PC-3 (cell line): ENCODE measurements at regions not wholly inside any gene's neighbourhood (a gene's known extent, or its start where the extent isn't known, plus 50 kb on each side); places are given as distances from the start of the nearest gene placed in this dataset.

ENCODE experiments used
- ATAC-seq: fragments of 200-7000 bp; cut with Tn5 transposase; 2 replicates; pipeline ENCODE4 v1.9.1; 2020; ENCODE audit warnings: mild to moderate bottlenecking, moderate library complexity
- BruUV-seq: library from RNA; stranded (reverse); fragments of 400-500 nt; replicated peaks from 2 replicates; lab custom pipeline; 2021; lab: Mats Ljungman, UMichigan
- CTCF ChIA-PET: fragments of 300-600 bp; sonication (Branson Sonifier 250); formaldehyde crosslinking; loops from one replicate; lab custom pipeline; 2022; ENCODE audit warnings: antibody characterized with exemption; lab: Charles Lee
- POLR2A ChIA-PET: fragments of 300-600 bp; sonication (Branson Sonifier 250); formaldehyde crosslinking; loops from one replicate; lab custom pipeline; 2022; ENCODE audit warnings: antibody characterized with exemption; ENCODE audit not compliant: unreplicated experiment; lab: Charles Lee
- DNase-seq: peaks from one replicate; pipeline ENCODE4 v3.0.0-alpha.2; 2015
- H2AFZ ChIP-seq: fragments of 300-600 bp; sonication (generic); 2 replicates; pipeline ENCODE4 v1.6.0; 2016; ENCODE audit warnings: antibody characterized with exemption, low read length
- H3F3A ChIP-seq: fragments of 300-600 bp; sonication (generic); one replicate; pipeline ENCODE4 v1.6.0; 2017; ENCODE audit warnings: antibody characterized with exemption, low read length, control low read depth, mild to moderate bottlenecking; ENCODE audit not compliant: unreplicated experiment
- H3K27ac ChIP-seq: fragments of 300-600 bp; sonication (generic); 2 replicates; pipeline ENCODE4 v1.5.1; 2016; ENCODE audit warnings: mild to moderate bottlenecking, low read length
- H3K27me3 ChIP-seq: fragments of 300-600 bp; sonication (generic); 2 replicates; pipeline ENCODE4 v1.6.1; 2016; ENCODE audit warnings: low read length, mixed read lengths
- H3K36me3 ChIP-seq: fragments of 300-600 bp; sonication (generic); 2 replicates; pipeline ENCODE4 v1.6.1; 2016; ENCODE audit warnings: low read depth, mixed run types, low read length, mixed read lengths
- H3K4me1 ChIP-seq: fragments of 300-600 bp; sonication (generic); 2 replicates; pipeline ENCODE4 v1.5.1; 2016; ENCODE audit warnings: low read length; ENCODE audit not compliant: insufficient read depth
- H3K4me2 ChIP-seq: fragments of 300-600 bp; sonication (generic); 2 replicates; pipeline ENCODE4 v1.6.0; 2016; ENCODE audit warnings: low read length
- H3K4me3 ChIP-seq: fragments of 300-600 bp; sonication (generic); 2 replicates; pipeline ENCODE4 v1.5.1; 2016; ENCODE audit warnings: mild to moderate bottlenecking, low read length, mixed read lengths
- H3K79me2 ChIP-seq: fragments of 300-600 bp; sonication (generic); 2 replicates; pipeline ENCODE4 v1.6.1; 2017; ENCODE audit warnings: low read length, mixed read lengths
- H3K9ac ChIP-seq: fragments of 300-600 bp; sonication (generic); 2 replicates; pipeline ENCODE4 v1.6.0; 2016; ENCODE audit warnings: mild to moderate bottlenecking, low read length
- H3K9me2 ChIP-seq: fragments of 300-600 bp; sonication (generic); replicated peaks from 2 replicates; pipeline ENCODE4 v1.6.1; 2016; ENCODE audit warnings: mixed run types, low read length, mixed read lengths
- H3K9me3 ChIP-seq: fragments of 300-600 bp; sonication (generic); 2 replicates; pipeline ENCODE4 v1.6.1; 2016; ENCODE audit warnings: low read length, mixed read lengths
- H4K20me1 ChIP-seq: fragments of 300-600 bp; sonication (generic); 2 replicates; pipeline ENCODE4 v1.6.1; 2016; ENCODE audit warnings: low read length, mixed read lengths
- EZH2 ChIP-seq: fragments of 300-600 bp; sonication (generic); IDR thresholded peaks from one replicate; pipeline ENCODE4 v1.6.1; 2017; ENCODE audit warnings: antibody characterized with exemption, mild to moderate bottlenecking, low read length; ENCODE audit not compliant: unreplicated experiment
- EZH2phosphoT487 ChIP-seq: fragments of 300-600 bp; sonication (generic); IDR thresholded peaks from 2 replicates; pipeline ENCODE4 v1.6.1; 2018; ENCODE audit warnings: mild to moderate bottlenecking, antibody characterized with exemption, low read length, borderline replicate concordance
- intact Hi-C: fragments of 100-400 bp; cut with micrococcal nuclease; formaldehyde crosslinking; loops from 2 replicates; pipeline ENCODE4 v1.9.0; 2023
- TF ChIP-seq, protein P1 (sequence below): fragments of 300-600 bp; sonication (generic); conservative IDR thresholded peaks from 2 replicates; pipeline ENCODE4 v1.5.1; 2017; ENCODE audit warnings: antibody characterized with exemption, low read depth, mild to moderate bottlenecking, low read length

DNA sequence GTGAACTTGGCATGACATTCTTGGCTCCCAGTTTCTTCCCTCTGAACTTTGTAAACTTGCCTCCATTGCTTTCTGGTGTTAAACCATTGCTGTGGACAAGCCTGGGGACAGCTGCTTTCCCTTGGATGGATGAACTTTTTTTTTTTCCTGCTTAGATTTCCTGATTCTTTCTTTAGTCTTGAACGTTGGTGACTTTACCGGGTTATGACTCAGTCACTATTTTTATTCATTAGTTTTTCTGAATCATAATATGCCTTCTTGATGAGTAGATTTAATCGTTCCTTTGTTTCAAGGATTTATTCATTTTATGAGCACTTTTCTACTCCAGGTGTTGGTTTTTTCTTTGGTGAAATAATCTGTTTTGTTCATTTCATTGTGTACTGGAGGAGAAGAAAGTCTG lies 155.0 kb upstream of the RTL1 start:
- no peak overlapping the region for H3K9ac ChIP-seq
- peak overlapping the region; percentile 44 for H3K4me2 ChIP-seq
- H3K27me3 ChIP-seq = no peaks in the 10 kb centered on the region
- intact Hi-C loops = loop anchor here (5.0 kb wide), 2 partner anchors 71 to 156 kb away; partner anchors contain the start of gene RTL1
- peaks cover 19% of the 10 kb centered on the region for H3K4me1 ChIP-seq
- ChIA-PET POLR2A (no interaction called here), CTCF (interaction anchor here (0.6 to 0.7 kb wide), 2 partner anchors 14 to 157 kb away, joined by 4 read pairs; no protein-coding TSS in a partner anchor)
- TF ChIP-seq, protein P1, sequence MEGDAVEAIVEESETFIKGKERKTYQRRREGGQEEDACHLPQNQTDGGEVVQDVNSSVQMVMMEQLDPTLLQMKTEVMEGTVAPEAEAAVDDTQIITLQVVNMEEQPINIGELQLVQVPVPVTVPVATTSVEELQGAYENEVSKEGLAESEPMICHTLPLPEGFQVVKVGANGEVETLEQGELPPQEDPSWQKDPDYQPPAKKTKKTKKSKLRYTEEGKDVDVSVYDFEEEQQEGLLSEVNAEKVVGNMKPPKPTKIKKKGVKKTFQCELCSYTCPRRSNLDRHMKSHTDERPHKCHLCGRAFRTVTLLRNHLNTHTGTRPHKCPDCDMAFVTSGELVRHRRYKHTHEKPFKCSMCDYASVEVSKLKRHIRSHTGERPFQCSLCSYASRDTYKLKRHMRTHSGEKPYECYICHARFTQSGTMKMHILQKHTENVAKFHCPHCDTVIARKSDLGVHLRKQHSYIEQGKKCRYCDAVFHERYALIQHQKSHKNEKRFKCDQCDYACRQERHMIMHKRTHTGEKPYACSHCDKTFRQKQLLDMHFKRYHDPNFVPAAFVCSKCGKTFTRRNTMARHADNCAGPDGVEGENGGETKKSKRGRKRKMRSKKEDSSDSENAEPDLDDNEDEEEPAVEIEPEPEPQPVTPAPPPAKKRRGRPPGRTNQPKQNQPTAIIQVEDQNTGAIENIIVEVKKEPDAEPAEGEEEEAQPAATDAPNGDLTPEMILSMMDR = no peak
- TF ChIP-seq EZH2 (no peak), EZH2phosphoT487 (no peak)
- 0 out of 2 replicates have a peak, but pooled peaks cover 3% of the 10 kb centered on the region for H3K36me3 ChIP-seq
- no peaks in the 10 kb centered on the region for H3K79me2 ChIP-seq
- no peaks in the 10 kb centered on the region for H3K9me2 ChIP-seq
- H3F3A ChIP-seq = no peaks in the 10 kb centered on the region
- no TSS peak for BruUV-seq
- H2AFZ ChIP-seq = no peak overlapping the region
- H3K27ac ChIP-seq = peak overlapping the region; percentile 33
- DNase-seq (peak; percentile 48), ATAC-seq (peak; percentile 53)
- H4K20me1 ChIP-seq = no peaks in the 10 kb centered on the region
- H3K9me3 ChIP-seq = peaks cover 5% of the 10 kb centered on the region; the same call in 1 of the 2 replicates
- no peak overlapping the region for H3K4me3 ChIP-seq

DNA sequence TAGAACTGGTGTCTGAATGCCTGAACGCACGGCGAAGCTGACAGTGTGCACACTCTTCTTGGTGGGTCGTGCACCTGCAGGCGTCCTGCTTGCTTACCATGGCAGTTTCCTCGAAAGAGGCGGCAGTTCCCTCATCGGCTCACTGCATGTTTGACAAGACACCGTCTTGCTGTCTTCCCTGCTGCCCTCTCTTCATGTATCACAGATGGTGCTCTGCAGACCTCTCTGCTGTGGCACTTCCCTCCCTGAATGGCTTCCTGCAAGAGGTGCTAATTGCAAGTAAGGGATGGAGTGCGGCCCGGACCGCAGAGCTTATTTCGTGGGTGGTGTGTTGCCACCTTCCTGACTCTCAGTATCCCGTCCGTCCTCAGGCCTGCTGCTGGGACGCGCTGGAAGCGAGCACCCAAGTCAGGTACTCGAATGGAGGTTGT lies 156.7 kb upstream of the RTL1 start:
- Histone ChIP-seq H3K27me3 (no peaks in the 10 kb centered on the region), H4K20me1 (no peaks in the 10 kb centered on the region), H3F3A (no peaks in the 10 kb centered on the region), H3K4me2 (no peak overlapping the region), H3K36me3 (0 out of 2 replicates have a peak, but pooled peaks cover 3% of the 10 kb centered on the region), H3K4me1 (peaks cover 14% of the 10 kb centered on the region), H3K9ac (no peak overlapping the region), H3K4me3 (no peak overlapping the region), H3K9me3 (peaks cover 5% of the 10 kb centered on the region; the same call in 1 of the 2 replicates), H2AFZ (no peak overlapping the region), H3K27ac (no peak overlapping the region), H3K79me2 (no peaks in the 10 kb centered on the region), H3K9me2 (no peaks in the 10 kb centered on the region)
- intact Hi-C loops = no loop called here
- POLR2A ChIA-PET = no interaction called here
- TF ChIP-seq, protein P1 = no peak
- TF ChIP-seq EZH2phosphoT487 = no peak
- no peak for TF ChIP-seq EZH2
- CTCF ChIA-PET = no interaction called here
- DNase-seq = no peak
- no TSS peak for BruUV-seq
- no peak for ATAC-seq

DNA sequence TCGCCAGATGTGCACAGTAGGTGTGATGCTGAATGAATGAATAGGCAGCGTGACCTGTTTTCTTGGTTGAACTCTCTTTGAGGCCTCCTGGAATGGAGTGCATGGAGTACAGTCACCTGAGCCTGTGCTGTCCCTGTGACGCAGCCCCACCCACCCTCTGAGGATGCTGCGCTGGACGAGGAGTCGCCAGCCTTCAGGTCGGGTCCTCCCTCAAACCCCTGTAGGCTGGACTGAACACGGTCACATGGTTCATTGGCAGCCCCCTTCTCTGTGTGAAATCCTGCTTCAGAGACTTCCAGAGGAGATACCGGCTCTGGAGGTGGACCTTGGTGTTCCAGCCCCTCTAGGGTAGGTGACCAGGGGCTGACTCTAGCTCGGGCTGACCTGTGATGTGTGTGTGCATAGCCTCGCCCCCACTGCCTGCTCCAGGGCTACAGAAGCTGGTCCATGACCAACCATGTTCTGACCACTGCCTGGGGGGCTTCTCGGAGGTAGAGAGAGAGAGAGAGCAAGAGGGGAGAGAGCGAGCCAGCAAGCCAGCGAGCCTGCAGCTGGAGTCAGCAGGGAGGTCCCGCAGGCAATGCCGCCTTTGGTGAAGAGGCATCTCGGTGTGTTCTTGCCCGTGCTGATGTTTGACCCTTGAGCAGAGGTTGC lies 158.0 kb upstream of the RTL1 start:
- intact Hi-C loops = no loop called here
- DNase-seq = no peak
- no peaks in the 10 kb centered on the region for H3K9me2 ChIP-seq
- no peak overlapping the region for H3K27ac ChIP-seq
- no peaks in the 10 kb centered on the region for H4K20me1 ChIP-seq
- no TSS peak for BruUV-seq
- H3F3A ChIP-seq = no peaks in the 10 kb centered on the region
- H3K9me3 ChIP-seq = peaks cover 5% of the 10 kb centered on the region; the same call in 1 of the 2 replicates
- no peak overlapping the region for H3K9ac ChIP-seq
- TF ChIP-seq EZH2phosphoT487 (no peak), EZH2 (no peak)
- TF ChIP-seq, protein P1 = no peak
- H3K4me2 ChIP-seq = no peak overlapping the region
- POLR2A ChIA-PET = no interaction called here
- 0 out of 2 replicates have a peak, but pooled peaks cover 3% of the 10 kb centered on the region for H3K36me3 ChIP-seq
- no peaks in the 10 kb centered on the region for H3K79me2 ChIP-seq
- peaks cover 13% of the 10 kb centered on the region for H3K4me1 ChIP-seq
- H3K27me3 ChIP-seq = no peaks in the 10 kb centered on the region
- CTCF ChIA-PET = interaction anchor here (0.8 kb wide), 1 partner anchor 109 kb away, joined by 3 read pairs; no protein-coding TSS in a partner anchor
- no peak overlapping the region for H2AFZ ChIP-seq
- no peak overlapping the region for H3K4me3 ChIP-seq
- no peak for ATAC-seq
